ENCODE measurements at regions not wholly inside any gene's neighbourhood (a gene's known extent, or its start where the extent isn't known, plus 50 kb on each side); places are given as distances from the start of the nearest gene placed in this dataset.
"Not testable (repeated sequence)": the region's sequence is repeated elsewhere in the genome, so short reads cannot be mapped to it uniquely, and the experiment has no call there.

DNA sequence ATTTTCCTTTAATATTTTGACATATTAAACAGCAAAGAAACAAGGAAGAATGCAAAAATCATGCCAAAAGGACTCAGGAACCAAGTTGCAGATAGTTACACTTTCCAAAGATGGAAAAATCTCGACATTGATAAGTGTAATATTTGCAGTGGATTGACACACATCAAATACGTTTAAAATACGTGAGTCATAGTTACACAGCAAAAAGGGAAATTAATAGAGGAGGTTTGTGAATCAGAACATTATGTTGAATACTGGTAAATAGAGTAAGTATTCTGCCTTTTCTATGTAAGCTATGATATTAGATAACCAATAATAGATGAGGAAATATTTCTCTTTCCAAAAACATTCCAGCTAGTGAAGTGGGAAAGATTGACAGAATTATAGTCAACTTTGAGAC is 1761.3 kb upstream of the IGFBP7 start:
- Mint-ChIP-seq H3K36me3 (ENCODE audit: insufficient read depth) (no peaks in the 10 kb centered on the region), H3K9me3 (peaks cover 0 to 7% of the 10 kb centered on the region in 2 donors), H3K27me3 (no peaks in the 10 kb centered on the region), H3K4me1 (ENCODE audit: low read depth in 2 of 2) (no peaks in the 10 kb centered on the region), H3K4me3 (no peak overlapping the region), H3K27ac (no peak overlapping the region)
- no peak for DNase-seq
- no peak for ATAC-seq (replicated peaks)

DNA sequence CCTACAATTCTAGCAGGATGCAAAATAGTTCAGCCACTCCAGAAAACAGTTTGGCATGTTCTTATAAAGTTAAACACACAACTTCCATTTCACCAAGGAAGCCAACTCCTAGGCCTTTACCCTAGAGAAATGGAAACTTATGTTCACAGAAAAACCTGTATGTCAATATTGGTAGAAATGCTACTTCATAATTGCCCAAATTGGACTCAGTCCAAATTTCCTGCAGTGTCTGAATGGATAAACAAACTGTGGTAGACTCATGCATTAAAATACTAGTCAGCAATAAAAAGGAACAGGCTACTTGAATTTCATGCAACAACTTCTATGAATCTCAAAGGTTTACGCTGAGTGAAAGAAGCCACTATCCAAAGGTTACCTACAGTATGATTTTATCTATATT is 1738.8 kb upstream of the IGFBP7 start:
- DNase-seq (no peak), ATAC-seq (replicated peaks) (no peak)
- Mint-ChIP-seq H3K9me3 (peaks cover 3 to 9% of the 10 kb centered on the region in 2 donors), H3K36me3 (ENCODE audit: insufficient read depth) (no peaks in the 10 kb centered on the region), H3K4me3 (no peak overlapping the region), H3K27me3 (no peaks in the 10 kb centered on the region), H3K4me1 (ENCODE audit: low read depth in 2 of 2) (no peaks in the 10 kb centered on the region), H3K27ac (no peak overlapping the region)

DNA sequence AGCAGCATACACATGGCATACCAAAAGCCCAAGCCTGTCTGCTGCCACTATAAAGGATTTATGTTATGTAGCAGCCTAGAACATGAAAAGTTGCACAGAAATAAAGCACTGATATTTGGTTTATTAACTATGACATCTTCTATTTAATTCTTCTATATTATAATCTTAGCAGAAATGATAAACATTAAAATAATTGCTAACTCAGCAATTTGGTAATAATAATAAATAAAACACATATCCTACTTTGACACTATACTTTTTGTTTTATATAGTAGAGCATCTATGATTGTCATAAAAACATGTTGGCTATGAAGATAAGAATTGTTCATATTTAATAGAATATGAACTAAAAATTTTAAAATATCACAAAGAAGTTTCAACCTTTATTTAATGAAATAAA is 1733.3 kb upstream of the IGFBP7 start:
- Mint-ChIP-seq H3K4me1 (ENCODE audit: low read depth in 2 of 2) (no peaks in the 10 kb centered on the region), H3K36me3 (ENCODE audit: insufficient read depth) (no peaks in the 10 kb centered on the region), H3K27me3 (no peaks in the 10 kb centered on the region), H3K4me3 (no peak overlapping the region), H3K27ac (no peak overlapping the region), H3K9me3 (peaks cover 6 to 23% of the 10 kb centered on the region in 2 donors)
- DNase-seq, result no peak
- ATAC-seq (replicated peaks), result no peak

DNA sequence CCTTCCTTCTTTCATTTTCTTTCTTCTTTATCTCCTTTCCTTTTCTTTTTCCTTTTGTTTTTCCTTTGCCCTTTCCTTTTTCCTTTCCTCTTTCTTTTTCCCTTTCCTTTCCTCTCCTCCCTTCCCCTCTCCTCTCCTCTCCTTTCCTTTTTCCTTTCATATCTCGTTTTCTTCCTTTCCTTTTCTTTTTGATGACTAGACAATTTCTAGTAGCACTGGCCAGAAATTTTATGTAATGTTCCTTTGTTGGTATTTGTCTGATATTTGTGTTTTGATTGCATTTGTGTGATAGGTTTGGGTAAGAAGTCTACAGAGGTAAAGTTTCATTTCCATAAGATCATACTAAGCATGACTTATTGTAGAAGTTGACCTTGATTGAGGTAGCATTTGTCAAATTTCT is 1722.9 kb upstream of the IGFBP7 start:
- no peak for ATAC-seq (replicated peaks)
- Mint-ChIP-seq H3K27me3 (no peaks in the 10 kb centered on the region), H3K36me3 (ENCODE audit: insufficient read depth) (no peaks in the 10 kb centered on the region), H3K4me3 (no peak overlapping the region), H3K27ac (no peak overlapping the region), H3K9me3 (peaks cover 7 to 9% of the 10 kb centered on the region in 2 donors), H3K4me1 (ENCODE audit: low read depth in 2 of 2) (no peaks in the 10 kb centered on the region)
- no peak for DNase-seq

DNA sequence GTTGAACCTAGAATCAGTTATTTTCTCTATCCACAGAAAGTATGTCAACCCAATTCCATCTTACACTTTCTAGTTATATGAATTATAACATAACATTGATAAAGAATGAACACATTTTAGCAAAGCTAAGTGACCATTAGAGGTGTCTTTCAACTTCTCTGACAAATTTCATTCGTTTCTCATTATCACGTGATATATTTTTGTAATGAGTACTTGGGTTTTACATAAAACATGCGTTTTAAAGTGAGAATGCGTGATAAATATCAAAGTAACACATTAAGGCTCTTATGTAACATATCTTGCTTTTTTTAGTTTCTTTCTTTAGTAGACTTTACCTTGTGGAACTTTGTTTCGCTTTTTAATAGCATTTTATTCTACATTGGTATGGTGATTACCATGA is 1715.1 kb upstream of the IGFBP7 start:
- DNase-seq (no peak), ATAC-seq (replicated peaks) (no peak)
- Mint-ChIP-seq H3K36me3 (ENCODE audit: insufficient read depth) (no peaks in the 10 kb centered on the region), H3K4me3 (no peak overlapping the region), H3K27me3 (no peaks in the 10 kb centered on the region), H3K4me1 (ENCODE audit: low read depth in 2 of 2) (no peaks in the 10 kb centered on the region), H3K27ac (no peak overlapping the region), H3K9me3 (peaks cover 7 to 8% of the 10 kb centered on the region in 2 donors)

DNA sequence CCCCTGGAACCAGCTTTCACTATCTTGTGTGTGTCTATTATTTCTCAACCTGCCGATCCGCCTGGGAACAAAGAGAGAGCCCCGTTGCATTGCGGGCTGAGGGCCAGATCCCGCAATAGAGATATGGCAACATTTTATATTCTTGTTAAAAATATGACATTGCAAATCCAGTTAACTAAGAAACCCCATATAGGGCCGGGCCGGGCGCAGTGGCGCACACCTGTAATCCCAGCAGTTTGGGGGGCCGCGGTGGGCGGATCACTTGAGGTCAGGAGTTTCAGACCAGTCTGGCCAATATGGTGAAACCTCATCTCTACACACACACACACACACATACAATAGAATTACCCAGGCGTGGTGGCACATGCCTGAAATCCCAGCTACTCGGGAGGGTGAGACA is 1708.4 kb upstream of the IGFBP7 start:
- not testable (repeated sequence) for H3K27ac Mint-ChIP-seq; H3K27me3 Mint-ChIP-seq; H3K36me3 Mint-ChIP-seq (ENCODE audit: insufficient read depth); DNase-seq; ATAC-seq (replicated peaks); H3K4me1 Mint-ChIP-seq (ENCODE audit: low read depth in 2 of 2); H3K4me3 Mint-ChIP-seq; H3K9me3 Mint-ChIP-seq

DNA sequence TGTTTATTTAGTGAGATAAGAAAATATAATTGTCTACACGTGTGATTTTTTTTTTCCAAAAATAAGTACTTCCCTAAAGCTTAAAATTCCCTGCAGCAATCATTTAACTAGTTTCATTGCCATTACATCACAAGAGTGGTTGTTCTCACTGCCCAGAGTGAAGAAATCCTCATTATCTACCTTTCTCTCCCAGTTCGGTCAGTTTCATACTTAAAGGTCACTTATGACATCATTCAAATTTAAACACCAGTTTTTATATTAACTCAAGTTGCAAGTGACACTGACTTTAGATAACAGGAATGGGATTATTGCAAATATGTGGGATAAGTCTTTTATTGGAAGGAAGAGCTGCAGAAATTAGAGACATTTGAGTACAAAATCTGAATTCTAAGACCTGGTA is 1699.8 kb upstream of the IGFBP7 start:
- no peaks in the 10 kb centered on the region for H3K36me3 Mint-ChIP-seq (ENCODE audit: insufficient read depth)
- no peak overlapping the region for H3K27ac Mint-ChIP-seq
- peaks cover 7 to 34% of the 10 kb centered on the region in 2 donors for H3K9me3 Mint-ChIP-seq
- ATAC-seq (replicated peaks) (no peak), DNase-seq (no peak)
- no peaks in the 10 kb centered on the region for H3K4me1 Mint-ChIP-seq (ENCODE audit: low read depth in 2 of 2)
- no peaks in the 10 kb centered on the region for H3K27me3 Mint-ChIP-seq
- H3K4me3 Mint-ChIP-seq, result no peak overlapping the region

DNA sequence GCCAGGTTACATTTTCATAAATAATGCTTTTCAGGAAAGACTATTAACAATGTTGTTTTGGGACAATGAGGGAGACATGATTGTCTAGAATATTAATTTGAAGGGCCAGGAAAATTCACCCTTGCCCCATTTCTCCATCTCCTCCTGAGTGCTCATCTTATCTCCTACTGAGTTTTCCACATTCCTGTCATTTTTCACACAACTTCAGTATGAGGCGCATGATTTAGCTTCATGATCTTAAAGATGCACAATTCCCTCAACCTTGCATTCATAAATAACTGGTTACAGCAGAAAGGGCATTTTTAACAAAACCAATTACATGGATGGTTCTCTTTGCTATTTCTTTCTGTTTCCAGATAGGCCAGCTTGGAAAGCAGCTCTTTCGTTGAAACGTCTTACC is 1699.2 kb upstream of the IGFBP7 start:
- H3K9me3 Mint-ChIP-seq, result peaks cover 7 to 34% of the 10 kb centered on the region in 2 donors
- no peak overlapping the region for H3K4me3 Mint-ChIP-seq
- DNase-seq, result no peak
- no peaks in the 10 kb centered on the region for H3K4me1 Mint-ChIP-seq (ENCODE audit: low read depth in 2 of 2)
- no peaks in the 10 kb centered on the region for H3K36me3 Mint-ChIP-seq (ENCODE audit: insufficient read depth)
- H3K27me3 Mint-ChIP-seq, result no peaks in the 10 kb centered on the region
- ATAC-seq (replicated peaks), result no peak
- no peak overlapping the region for H3K27ac Mint-ChIP-seq

DNA sequence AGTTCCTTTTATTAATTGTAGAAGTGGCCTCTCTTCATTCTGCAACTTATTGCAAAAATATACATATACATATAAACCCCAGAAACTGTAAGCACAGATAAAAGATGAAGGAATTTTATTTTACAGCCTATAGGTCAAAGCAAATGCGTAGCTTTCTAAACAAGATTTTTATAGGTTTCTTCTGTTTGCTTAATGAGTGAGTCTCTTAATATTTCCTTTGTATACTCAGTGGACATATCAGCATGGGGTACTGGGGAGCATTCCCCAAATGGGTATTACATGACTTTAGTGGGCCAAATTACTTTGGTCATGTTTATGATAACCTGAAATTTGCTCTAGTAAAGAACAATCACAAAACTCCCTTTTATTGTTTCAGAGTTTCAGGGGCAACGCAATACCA is 1698.6 kb upstream of the IGFBP7 start:
- DNase-seq (no peak), ATAC-seq (replicated peaks) (no peak)
- no peaks in the 10 kb centered on the region for H3K36me3 Mint-ChIP-seq (ENCODE audit: insufficient read depth)
- no peak overlapping the region for H3K27ac Mint-ChIP-seq
- peaks cover 7 to 34% of the 10 kb centered on the region in 2 donors for H3K9me3 Mint-ChIP-seq
- H3K4me1 Mint-ChIP-seq (ENCODE audit: low read depth in 2 of 2), result no peaks in the 10 kb centered on the region
- H3K27me3 Mint-ChIP-seq, result no peaks in the 10 kb centered on the region
- H3K4me3 Mint-ChIP-seq, result no peak overlapping the region

DNA sequence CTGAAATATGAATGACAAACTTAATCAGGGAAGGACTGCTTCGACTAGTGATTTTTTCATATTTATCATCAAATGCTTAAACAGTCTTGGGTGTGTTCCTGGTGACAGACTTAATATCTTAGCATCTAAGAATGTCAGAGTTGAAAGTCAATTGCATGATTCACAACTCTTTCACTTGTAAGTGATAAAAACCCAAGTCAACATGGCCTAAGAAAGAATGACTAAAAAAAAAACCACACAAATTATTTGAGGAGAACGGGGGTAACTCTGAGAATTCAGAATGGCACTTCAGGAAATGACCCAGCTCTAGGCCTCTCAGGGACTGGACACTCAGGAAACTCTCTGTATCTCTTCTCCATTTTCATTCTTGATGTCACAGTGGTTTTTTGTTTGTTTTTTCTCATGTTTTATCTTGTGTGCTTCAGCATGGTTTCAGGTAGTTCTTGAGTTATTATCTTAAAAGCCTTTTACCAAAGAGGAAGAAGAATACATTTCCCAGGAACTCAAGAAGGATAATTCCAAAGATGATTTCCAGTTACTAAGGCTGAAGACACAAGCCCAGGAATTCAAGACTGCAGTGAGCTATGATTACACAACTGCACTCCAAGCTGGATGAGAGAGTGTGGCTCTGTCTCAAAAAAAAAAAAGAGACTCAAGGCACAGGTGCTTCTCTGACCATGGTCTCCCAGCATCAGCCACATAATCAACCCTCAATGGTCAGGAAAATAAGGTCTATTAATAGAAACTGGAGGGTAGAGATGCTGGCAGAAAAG is 1697.8 kb upstream of the IGFBP7 start:
- H3K4me3 Mint-ChIP-seq, result no peak overlapping the region
- no peak overlapping the region for H3K27ac Mint-ChIP-seq
- ATAC-seq (replicated peaks), result no peak
- H3K4me1 Mint-ChIP-seq (ENCODE audit: low read depth in 2 of 2), result no peaks in the 10 kb centered on the region
- DNase-seq, result no peak
- H3K36me3 Mint-ChIP-seq (ENCODE audit: insufficient read depth), result no peaks in the 10 kb centered on the region
- no peaks in the 10 kb centered on the region for H3K27me3 Mint-ChIP-seq
- H3K9me3 Mint-ChIP-seq, result peaks cover 7 to 34% of the 10 kb centered on the region in 2 donors

DNA sequence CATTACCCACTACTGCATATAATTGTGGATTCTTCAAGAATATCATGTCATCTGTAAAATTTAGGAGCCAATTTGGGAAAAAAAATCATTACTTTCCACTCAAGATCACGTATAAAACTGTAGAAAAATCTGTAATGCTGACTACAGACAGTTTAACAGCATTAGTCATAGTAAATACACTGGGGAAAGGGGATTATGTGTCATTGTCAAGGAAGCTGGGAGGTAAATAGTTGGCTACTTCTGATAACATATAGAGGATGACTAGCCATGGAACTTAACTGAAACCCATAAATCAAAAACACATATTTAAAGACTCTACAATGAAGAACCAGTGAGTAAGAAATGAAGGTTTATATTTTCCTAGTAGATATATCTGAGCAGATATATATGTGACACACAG is 1666.4 kb upstream of the IGFBP7 start:
- H3K27ac Mint-ChIP-seq, result no peak overlapping the region

DNA sequence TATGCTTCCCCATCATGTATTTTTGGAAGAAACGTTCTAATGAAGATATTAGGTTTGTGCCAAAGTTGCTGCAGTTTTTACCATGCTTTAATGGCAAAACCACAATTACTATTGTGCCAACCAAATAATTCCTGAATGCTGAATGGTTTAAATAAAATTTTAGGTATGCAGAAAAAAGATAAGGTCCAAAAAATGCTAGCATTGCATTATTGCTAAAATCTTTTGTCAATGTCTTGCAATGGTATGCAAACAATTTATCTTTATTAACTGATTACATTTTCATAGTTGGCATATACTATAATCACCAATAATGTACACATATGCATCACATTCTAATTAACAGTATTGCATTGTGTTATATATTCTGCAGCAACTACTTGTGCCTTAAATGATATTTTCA is 1657.4 kb upstream of the IGFBP7 start:
- Mint-ChIP-seq H3K36me3 (ENCODE audit: insufficient read depth) (no peaks in the 10 kb centered on the region), H3K4me1 (ENCODE audit: low read depth in 2 of 2) (no peaks in the 10 kb centered on the region), H3K27ac (no peak overlapping the region), H3K4me3 (no peak overlapping the region), H3K9me3 (peaks cover 7 to 14% of the 10 kb centered on the region in 2 donors), H3K27me3 (no peaks in the 10 kb centered on the region)
- no peak for ATAC-seq (replicated peaks)
- no peak for DNase-seq

More for the DNA sequence above, 1666.4 kb upstream of the IGFBP7 start:
- Mint-ChIP-seq H3K27me3 (no peaks in the 10 kb centered on the region), H3K9me3 (peaks cover 0 to 6% of the 10 kb centered on the region in 2 donors), H3K4me1 (ENCODE audit: low read depth in 2 of 2) (no peaks in the 10 kb centered on the region), H3K4me3 (no peak overlapping the region), H3K36me3 (ENCODE audit: insufficient read depth) (no peaks in the 10 kb centered on the region)
- ATAC-seq (replicated peaks), result no peak
- DNase-seq, result no peak

DNA sequence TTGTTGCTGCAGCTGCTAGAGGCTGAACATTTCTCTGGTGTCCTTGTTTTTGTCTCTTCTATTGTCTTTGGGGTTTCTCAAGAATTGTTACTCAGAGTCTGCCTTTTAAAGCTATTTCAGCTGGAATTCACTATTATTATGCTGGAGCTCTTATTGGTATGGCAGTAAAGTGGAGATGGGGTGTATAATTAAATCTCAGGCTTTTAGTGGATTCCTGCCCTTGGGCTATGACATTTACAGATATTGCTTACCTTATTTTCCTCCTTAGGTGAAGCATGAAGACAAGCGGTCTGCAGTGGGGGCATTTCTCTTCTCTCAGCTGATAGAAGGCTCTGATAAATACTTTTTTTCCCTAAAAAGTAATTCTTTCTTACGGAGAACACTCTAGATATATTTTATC is 1656.6 kb upstream of the IGFBP7 start:
- Mint-ChIP-seq H3K27ac (no peak overlapping the region), H3K4me3 (no peak overlapping the region), H3K4me1 (ENCODE audit: low read depth in 2 of 2) (no peaks in the 10 kb centered on the region), H3K27me3 (no peaks in the 10 kb centered on the region), H3K9me3 (peaks cover 7 to 18% of the 10 kb centered on the region in 2 donors), H3K36me3 (ENCODE audit: insufficient read depth) (no peaks in the 10 kb centered on the region)
- no peak for DNase-seq
- ATAC-seq (replicated peaks), result no peak

DNA sequence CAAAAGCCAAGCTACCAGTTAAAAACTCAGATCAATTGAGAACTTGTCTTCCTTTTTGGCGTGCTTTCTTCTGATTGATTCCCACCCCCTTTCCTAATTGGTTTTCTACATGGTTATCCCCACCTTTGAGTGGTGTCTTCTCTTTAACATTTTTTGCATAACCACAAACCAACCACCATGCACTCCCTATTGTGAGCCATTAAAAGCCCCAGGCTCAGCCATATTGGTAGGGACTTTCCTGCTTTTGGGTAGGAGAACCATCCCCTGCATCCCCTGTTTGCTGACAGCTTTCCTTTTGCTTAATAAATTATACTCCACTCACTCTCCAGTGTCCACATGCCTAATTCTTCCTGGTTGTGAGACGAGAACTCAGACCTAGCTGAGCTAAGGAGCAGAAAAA is 1651.4 kb upstream of the IGFBP7 start:
- DNase-seq (no peak), ATAC-seq (replicated peaks) (no peak)
- Mint-ChIP-seq H3K4me1 (ENCODE audit: low read depth in 2 of 2) (no peaks in the 10 kb centered on the region), H3K27ac (no peak overlapping the region), H3K9me3 (peaks cover 7 to 8% of the 10 kb centered on the region in 2 donors), H3K4me3 (no peak overlapping the region), H3K36me3 (ENCODE audit: insufficient read depth) (no peaks in the 10 kb centered on the region), H3K27me3 (no peaks in the 10 kb centered on the region)

Measured in effector memory CD8-positive, alpha-beta T cell (primary cell).